Neutrophil (primary cell): ENCODE measurements at regions not wholly inside any gene's neighbourhood (a gene's known extent, or its start where the extent isn't known, plus 50 kb on each side); places are given as distances from the start of the nearest gene placed in this dataset.

Experiments used
- H3K27ac ChIP-seq: fragments of 200-600 bp; sonication (generic); 2 replicates; pipeline ENCODE4 v1.5.1; 2016; ENCODE audit warnings: mild to moderate bottlenecking, moderate library complexity
- H3K27me3 ChIP-seq: fragments of 200-600 bp; sonication (generic); 2 replicates; pipeline ENCODE4 v1.6.0; 2016; ENCODE audit warnings: mild to moderate bottlenecking
- H3K36me3 ChIP-seq: fragments of 200-600 bp; sonication (generic); 2 replicates; pipeline ENCODE4 v1.5.1; 2017
- H3K4me1 ChIP-seq, 2 experiments: fragments of 200-600 bp in 1 of 2; sonication (generic) in 1 of 2; 1 replicate in 1 of 2; 2 replicates in 1 of 2; pipeline versions ENCODE4 v1.5.1 to v1.6.1; 2013 to 2016; ENCODE audit warnings: low read depth in 1 of 2, low read length in 1 of 2, mild to moderate bottlenecking in 1 of 2, moderate library complexity in 1 of 2; ENCODE audit not compliant: control insufficient read depth in 1 of 2, insufficient read depth in 1 of 2
- H3K4me3 ChIP-seq, 2 experiments: fragments of 200-600 bp in 1 of 2; sonication (generic) in 1 of 2; 1 replicate in 1 of 2; 2 replicates in 1 of 2; pipeline ENCODE4 v1.5.1; 2013 to 2016; ENCODE audit warnings: low read depth in 1 of 2, low read length in 1 of 2, mild to moderate bottlenecking in 1 of 2, moderate library complexity in 1 of 2
- H3K9me3 ChIP-seq: fragments of 200-600 bp; sonication (generic); 2 replicates; pipeline ENCODE4 v1.5.1; 2016
- CTCF ChIP-seq: fragments of 200-600 bp; sonication (generic); IDR thresholded peaks from 2 replicates; pipeline ENCODE4 v1.5.1; 2016; ENCODE audit warnings: antibody characterized with exemption

DNA sequence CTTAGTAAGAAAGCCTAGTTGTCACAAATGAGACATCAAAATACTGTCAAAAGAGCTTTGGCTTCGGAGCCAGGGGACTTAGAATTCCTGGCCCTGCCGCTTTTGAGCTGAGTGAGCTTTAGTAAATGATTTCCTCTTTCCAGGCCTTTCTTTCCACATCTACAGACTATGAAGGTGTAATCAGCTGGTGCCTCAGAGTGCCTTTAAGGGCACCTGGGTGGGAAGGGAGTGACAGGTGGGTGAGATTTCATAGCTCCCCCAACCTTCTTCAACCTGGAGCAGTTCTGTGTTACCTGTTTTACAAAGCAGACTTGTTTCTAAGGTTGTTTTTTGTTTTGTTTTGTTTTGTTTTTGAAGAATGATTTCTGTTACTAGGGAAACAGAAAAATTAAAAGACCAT, 154.7 kb upstream of the BOD1L1 start:
- Histone ChIP-seq H3K36me3 (no peaks in the 10 kb centered on the region), H3K27ac (no peak overlapping the region), H3K4me3 (no peak overlapping the region), H3K4me1 (no peaks in the 10 kb centered on the region), H3K9me3 (no peaks in the 10 kb centered on the region), H3K27me3 (no peaks in the 10 kb centered on the region)
- no peak for TF ChIP-seq CTCF

- Histone ChIP-seq H3K36me3 (no peaks in the 10 kb centered on the region), H3K4me1 (no peaks in the 10 kb centered on the region), H3K27me3 (no peaks in the 10 kb centered on the region), H3K9me3 (no peaks in the 10 kb centered on the region), H3K27ac (no peak overlapping the region), H3K4me3 (no peak overlapping the region)
- TF ChIP-seq CTCF = no peak
Observed at GRCh38 chr4:13783800-13784411, 156.4 kb upstream of the BOD1L1 start.

DNA sequence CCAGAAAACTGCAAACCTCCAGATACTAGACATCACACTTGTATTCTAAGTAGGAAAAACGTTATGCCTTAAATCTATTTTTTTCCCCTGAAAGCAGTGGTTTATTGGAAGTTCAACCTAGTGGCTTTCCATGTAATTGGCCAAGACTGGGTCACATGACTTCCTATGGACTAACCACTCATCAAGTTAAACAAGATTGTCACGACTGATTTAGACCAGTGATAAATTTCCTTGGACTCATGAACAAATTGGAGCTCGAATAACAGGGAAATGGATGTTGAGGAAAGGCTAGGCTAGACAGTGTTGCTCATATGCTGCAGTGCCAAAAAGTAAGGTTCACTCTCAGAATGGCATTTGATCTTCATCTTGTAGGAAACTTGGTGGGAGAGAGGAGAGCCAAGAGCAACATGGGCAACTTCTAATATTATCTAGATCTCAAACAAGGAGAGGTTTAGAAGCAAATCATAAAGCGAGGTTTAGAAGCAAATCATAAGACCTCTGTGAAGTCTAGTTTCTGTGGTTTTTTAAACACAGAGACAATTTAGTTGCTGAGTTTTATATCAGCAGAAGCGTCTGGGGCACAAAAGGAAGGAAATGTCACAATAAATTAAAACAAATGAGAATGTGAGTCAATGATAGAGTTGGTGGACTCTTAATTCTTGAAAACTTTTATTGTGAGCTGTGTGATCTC, 165.6 kb upstream of the BOD1L1 start:
- TF ChIP-seq CTCF = no peak

GRCh38 chr4:13794819-13795565, 167.5 kb upstream of the BOD1L1 start:
- Histone ChIP-seq H3K4me3 (no peak overlapping the region), H3K27me3 (no peaks in the 10 kb centered on the region), H3K9me3 (no peaks in the 10 kb centered on the region), H3K4me1 (no peaks in the 10 kb centered on the region), H3K27ac (no peak overlapping the region), H3K36me3 (no peaks in the 10 kb centered on the region)
- no peak for TF ChIP-seq CTCF

More for the DNA sequence above, 165.6 kb upstream of the BOD1L1 start:
- H3K4me3 ChIP-seq = no peak overlapping the region
- H3K9me3 ChIP-seq = no peaks in the 10 kb centered on the region
- H3K27ac ChIP-seq = no peak overlapping the region
- H3K27me3 ChIP-seq = no peaks in the 10 kb centered on the region
- no peaks in the 10 kb centered on the region for H3K36me3 ChIP-seq
- no peaks in the 10 kb centered on the region for H3K4me1 ChIP-seq

DNA sequence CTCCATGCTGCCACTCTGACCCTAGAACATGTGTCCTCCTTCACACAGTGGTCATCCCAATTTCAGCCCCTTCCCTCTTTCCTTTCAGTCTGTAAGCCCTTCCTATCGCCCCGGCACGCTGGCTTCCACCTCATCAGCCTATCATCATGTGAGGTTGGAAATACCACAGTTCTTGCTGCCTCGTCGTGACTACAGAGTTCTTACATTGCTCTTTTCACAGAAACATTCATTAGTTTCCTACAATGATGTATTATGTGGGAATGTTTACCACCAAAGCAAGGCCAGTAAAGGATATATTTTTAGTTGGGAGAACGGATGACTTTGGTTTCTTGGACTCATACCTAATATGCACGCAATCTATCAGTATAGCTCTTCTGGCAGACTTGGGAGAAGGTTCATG, 169.5 kb upstream of the BOD1L1 start:
- no peaks in the 10 kb centered on the region for H3K27me3 ChIP-seq
- no peak for TF ChIP-seq CTCF
- no peaks in the 10 kb centered on the region for H3K4me1 ChIP-seq
- H3K36me3 ChIP-seq = no peaks in the 10 kb centered on the region
- H3K27ac ChIP-seq = no peak overlapping the region
- H3K9me3 ChIP-seq = no peaks in the 10 kb centered on the region
- no peak overlapping the region for H3K4me3 ChIP-seq
